Islet precursor cell (in vitro differentiated cells): ENCODE measurements at regions not wholly inside any gene's neighbourhood (a gene's known extent, or its start where the extent isn't known, plus 50 kb on each side); places are given as distances from the start of the nearest gene placed in this dataset.

Source experiments
- DNase-seq: peaks from one replicate; pipeline ENCODE4 v3.0.0-alpha.2; 2018

DNA sequence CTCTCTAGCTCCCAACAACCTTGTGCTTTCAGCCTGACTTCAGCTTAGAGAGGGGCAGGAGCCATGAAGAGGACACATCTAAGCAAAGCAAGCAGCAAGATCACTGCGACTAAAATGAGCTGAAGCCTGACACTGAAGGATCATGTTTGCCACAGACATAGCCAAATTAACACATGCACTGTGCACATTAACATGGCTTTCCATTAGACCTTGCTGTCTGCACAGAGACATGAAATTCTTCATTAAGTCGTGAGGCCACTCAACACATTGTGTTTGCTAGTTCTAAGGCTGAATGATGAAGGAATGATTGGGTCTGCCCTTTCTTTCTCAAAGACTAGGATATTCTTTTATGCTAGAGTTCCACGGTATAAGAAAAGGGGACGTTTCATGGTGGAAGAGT, 558.3 kb upstream of the PSMD7 start:
- DNase-seq, result no peak

GRCh38 chr16:73737637-73738036, 559.0 kb upstream of the PSMD7 start:
- no peak for DNase-seq

DNA sequence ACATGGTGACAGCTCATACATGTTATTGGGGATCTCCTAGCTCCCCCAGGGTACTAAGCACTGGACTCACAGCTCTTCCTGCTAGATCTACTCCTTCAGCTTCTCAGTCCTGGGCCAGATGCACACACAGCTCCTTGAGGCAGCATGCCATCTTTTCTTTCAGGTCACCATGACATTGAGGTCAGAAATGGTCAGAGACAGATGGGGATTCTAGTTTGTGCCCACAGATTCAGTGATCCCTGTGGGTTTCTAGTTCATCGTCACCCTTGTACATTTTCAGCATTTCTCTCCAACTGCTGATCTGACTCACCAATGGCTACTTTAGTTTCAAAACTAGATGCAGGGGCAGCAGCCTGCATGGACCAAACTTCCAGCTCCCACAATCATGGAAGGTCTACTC, 560.7 kb upstream of the PSMD7 start:
- DNase-seq, result no peak

DNA sequence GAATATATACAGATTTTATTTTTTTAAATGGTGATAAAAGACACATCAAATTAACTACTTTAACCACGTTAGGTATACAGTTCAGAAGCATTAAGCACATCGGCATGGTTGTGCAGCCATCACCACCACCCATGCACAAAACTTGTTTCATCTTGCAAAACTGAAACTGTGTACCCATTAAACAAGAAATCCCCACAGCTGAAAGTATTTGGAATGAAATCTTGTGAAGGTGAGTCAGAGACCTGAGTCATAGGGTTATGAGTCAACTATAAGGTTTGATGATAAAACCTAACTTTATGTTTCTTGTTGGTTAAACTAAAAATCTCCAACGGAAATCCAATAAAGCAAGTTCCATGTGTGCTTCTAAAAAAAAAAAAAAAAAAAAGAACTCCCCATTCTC, 561.6 kb upstream of the PSMD7 start:
- DNase-seq, result no peak

- no peak for DNase-seq
Measured at GRCh38 chr16:73732681-73733080, 563.9 kb upstream of the PSMD7 start.

GRCh38 chr16:73732143-73732542, 564.5 kb upstream of the PSMD7 start:
- no peak for DNase-seq

DNA sequence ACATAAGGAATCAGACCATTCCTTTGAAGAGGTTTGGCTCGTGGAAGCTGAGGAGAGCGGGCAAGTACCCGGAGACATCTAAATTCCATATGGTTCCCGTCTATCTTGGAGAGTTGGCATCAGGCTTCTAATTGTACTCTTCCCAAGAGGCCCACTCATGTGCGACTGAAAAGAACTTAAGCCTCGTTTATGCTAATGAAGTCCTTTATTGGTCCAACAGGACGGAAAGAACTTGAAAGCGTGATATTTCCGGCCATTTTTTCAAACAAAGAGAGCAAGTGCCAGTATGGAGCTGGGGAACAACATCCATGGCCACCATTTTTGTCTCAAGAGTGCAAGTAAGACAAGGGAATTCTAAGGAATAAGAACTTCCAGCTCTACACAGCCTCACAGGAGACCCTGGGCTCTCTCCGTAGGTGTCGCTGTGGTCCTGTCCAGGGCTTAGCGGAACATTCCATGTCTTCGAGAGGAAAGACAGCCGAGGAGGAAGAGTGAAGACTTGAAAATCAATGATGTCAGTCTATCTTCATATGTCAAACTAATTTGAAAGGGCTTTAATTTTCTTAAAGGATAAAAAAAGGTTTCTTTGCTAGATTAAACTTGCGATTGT, 566.0 kb upstream of the PSMD7 start:
- no peak for DNase-seq

DNA sequence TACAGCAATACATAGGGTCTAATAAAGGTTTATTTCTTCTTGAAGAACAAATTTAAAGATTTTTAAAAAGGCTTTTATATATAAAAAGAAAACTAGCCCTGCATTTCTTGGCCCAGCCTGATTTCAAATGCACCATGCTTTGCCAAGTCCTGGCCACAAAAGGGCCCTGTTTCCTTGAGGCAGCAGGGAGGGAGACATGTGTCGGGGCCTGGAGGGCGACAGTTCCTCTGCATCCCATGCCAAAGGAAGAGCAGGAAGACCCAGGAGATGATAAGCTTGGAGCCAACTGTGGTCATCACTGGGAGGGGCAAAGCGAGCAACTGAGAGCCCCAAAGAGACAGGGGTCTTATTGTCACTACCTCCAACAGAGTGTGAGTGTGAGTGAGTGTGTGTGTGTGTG, 571.5 kb upstream of the PSMD7 start:
- DNase-seq, result no peak

GRCh38 chr16:73724503-73724902, 572.1 kb upstream of the PSMD7 start:
- DNase-seq, result no peak

DNA sequence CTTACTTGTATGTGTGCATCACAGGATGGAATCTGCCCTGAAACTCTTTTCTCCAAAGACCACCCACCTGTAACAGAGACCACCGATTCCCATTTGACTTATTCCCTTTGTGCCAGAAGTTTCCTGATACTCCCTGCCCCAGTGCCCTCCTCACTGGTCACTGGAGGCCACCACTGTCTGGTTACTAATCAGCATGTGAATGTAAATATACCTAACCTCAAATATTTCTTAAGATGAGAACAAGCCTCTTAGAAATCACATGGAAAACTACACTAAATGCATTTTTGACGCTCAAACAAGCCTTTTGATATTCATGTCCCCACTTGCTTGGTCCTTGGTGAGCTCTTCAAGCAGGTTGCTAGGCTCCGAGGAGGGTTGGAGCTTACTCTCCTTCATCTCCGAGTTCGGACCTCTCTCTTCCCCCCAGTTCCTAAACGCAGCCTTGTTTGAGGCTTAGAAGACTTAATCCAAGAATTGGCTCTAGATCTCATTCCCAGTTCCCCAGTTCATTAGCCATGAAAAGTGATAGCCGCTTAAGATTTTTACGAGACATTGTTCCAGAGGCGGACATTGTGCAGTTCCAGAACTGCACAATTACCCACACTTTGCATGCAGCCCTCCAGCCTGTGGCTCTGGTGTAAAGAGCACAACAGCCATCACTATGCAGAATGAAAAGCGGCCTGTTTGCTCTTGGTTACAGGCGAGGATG, 579.2 kb upstream of the PSMD7 start:
- DNase-seq, result no peak

GRCh38 chr16:73714976-73715375, 581.6 kb upstream of the PSMD7 start:
- no peak for DNase-seq

GRCh38 chr16:73713778-73714495, 582.7 kb upstream of the PSMD7 start:
- DNase-seq, result no peak

- no peak for DNase-seq
Measured at GRCh38 chr16:73713251-73713650, 583.4 kb upstream of the PSMD7 start.

DNA sequence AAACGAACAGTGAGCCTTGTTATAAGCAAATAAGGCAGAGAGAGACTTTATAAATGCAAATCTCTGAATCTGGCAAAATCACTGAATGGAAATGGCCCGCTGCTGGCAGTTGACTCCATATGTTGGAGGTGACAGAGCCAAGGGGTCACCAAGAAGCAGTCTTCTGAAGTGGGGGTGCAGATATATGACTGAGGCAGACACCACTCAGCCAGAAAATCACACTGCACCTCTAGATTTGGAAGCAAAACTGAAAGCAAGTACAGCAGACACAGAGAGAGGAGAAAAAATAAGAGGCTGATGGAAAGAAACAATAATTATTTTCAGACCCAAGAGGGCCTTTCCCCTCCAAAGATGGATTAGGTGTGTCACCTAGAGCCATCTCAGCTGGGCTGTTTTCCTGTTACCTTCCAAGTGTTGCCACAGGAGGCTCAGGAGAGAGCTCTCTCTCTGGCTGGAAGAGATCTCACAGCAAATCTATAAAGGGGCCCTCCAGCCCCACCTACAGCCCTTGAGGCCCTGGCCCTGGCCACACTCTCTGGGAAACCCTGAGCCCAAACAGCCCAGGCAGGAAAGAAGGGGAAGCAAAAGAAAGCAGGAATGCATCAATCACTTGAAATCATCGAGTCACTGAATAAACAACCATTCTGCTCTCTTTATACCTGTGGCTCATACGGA, 585.1 kb upstream of the PSMD7 start:
- no peak for DNase-seq

GRCh38 chr16:73710526-73710925, 586.1 kb upstream of the PSMD7 start:
- no peak for DNase-seq

GRCh38 chr16:73707863-73708262, 588.8 kb upstream of the PSMD7 start:
- DNase-seq, result no peak

DNA sequence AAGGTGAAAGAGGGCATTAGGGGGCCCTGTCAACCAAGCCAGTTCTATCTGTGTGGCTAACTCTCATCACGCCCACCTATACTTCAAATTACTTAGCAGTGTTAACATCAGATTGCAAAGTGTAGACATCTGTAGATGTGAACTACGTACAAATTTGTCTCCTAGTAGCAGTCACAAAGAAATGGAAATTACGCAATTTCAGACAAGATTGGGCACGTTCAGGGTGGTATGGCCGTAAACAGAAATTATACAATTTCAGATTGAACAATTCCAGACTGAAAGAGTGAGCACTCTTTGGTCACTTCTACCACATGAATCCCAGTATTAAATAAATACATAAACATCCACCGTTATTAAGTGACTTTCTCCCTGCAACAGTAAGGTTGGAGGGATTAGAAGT, 592.7 kb upstream of the PSMD7 start:
- no peak for DNase-seq

DNA sequence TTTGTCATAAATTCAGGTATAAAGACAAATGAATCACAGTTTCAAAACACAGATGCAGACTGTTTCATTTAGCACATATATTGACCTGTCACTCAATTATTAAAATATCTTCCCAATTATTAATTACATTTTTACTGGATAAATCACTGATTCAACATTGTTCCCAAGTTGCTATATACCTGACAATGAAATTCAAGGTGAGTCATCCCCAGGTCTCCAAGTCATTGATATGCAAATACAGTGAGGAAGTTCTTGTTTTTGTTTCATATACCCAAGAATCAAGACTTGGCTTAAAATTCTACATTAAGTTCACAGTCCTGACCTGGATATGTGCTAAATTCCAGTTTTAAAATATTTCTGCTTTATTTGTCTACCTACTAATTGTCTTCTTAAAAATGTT, 599.3 kb upstream of the PSMD7 start:
- DNase-seq, result no peak

GRCh38 chr16:73692861-73693260, 603.8 kb upstream of the PSMD7 start:
- DNase-seq, result no peak

- DNase-seq, result no peak
Measured at GRCh38 chr16:73683804-73684203, 612.8 kb upstream of the PSMD7 start.

- no peak for DNase-seq
Measured at GRCh38 chr16:73672135-73672534, 624.2 kb upstream of the ZFHX3 start.

DNA sequence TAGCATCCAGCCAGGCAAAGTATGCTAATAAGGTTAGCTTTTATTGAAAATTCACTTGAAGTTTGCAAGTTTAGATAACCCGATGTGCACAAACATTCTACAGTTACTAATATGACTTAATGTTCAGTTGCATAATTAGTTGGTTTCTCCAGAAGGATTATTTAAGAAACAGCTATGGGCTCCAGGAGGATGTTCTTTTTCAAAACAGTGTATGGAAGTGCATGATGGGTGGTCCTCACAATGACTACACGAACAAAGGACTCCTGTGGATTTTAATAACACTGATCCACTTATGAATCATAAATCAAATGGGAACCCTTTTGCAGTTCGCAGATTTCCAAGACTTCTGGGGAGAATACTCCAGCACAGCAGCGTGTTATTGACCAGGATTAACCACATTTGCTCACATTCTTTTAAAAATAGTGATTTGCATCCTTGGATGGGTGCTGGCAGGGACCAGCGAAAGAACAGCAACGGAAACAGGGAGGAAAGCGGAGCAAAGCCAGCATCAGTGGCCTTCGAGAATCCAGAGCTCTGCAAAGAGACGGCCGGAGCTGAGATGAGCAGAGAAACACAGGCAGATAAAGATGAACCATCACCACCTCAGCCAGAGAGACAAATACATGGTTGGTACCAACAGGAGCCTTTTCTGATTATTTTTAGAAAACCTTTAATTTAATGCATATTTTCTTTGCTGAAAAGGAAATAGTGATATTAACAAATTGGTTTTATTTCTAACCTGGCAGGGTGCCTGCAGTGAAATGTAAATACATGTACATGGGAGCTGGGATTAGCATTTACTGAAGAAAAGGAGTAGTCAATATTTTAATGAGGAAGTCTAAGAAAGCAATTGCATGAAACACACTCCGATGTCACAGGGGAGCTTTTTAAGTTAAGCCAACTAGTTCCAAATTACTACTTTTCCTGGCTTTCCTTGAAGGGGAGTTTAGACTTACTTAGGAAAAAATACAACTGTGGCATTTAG, 623.2 kb upstream of the ZFHX3 start:
- no peak for DNase-seq
